ENCODE measurements at regions not wholly inside any gene's neighbourhood (a gene's known extent, or its start where the extent isn't known, plus 50 kb on each side); places are given as distances from the start of the nearest gene placed in this dataset.

GRCh38 chr9:107933516-107933915 lies 443.9 kb upstream of the KLF4 start (continued):
- TF ChIP-seq ZNF426 (tag by site-specific recombination; IDR thresholded peaks at IDR 0.05), result no peak

- TF ChIP-seq KLF8 (tag by site-specific recombination; IDR thresholded peaks at IDR 0.05), result no peak
- TF ChIP-seq ZIC2 (tag by site-specific recombination; IDR thresholded peaks at IDR 0.05), result no peak
- TF ChIP-seq SP2 (tag by site-specific recombination; IDR thresholded peaks at IDR 0.05), result no peak
- no peak for TF ChIP-seq YY1 (tag by site-specific recombination; IDR thresholded peaks at IDR 0.05)
- TF ChIP-seq ZNF155 (tag by site-specific recombination; IDR thresholded peaks at IDR 0.05), result no peak
- TF ChIP-seq ZNF645 (tag by site-specific recombination; IDR thresholded peaks at IDR 0.05), result no peak
- TF ChIP-seq PATZ1 (tag by site-specific recombination; IDR thresholded peaks at IDR 0.05), result no peak
- no peak for TF ChIP-seq ZFP41 (tag by site-specific recombination; IDR thresholded peaks at IDR 0.05; ENCODE audit: borderline replicate concordance)
- no peak for TF ChIP-seq ZNF114 (tag by site-specific recombination; IDR thresholded peaks at IDR 0.05)
- TF ChIP-seq ZSCAN16 (tag by site-specific recombination; IDR thresholded peaks at IDR 0.05), result no peak
- no peak for TF ChIP-seq ZNF214 (tag by site-specific recombination; IDR thresholded peaks at IDR 0.05; ENCODE audit: borderline replicate concordance)
- TF ChIP-seq ZSCAN30 (tag by site-specific recombination; IDR thresholded peaks at IDR 0.05), result no peak
- no peak for TF ChIP-seq ZNF121 (tag by site-specific recombination; IDR thresholded peaks at IDR 0.05)
- TF ChIP-seq TSHZ1 (tag by site-specific recombination; IDR thresholded peaks at IDR 0.05; ENCODE audit: borderline replicate concordance), result no peak
- no peak for TF ChIP-seq MYNN (tag by site-specific recombination; IDR thresholded peaks at IDR 0.05; ENCODE audit: borderline replicate concordance)
- no peak for TF ChIP-seq ZBTB20 (tag by site-specific recombination; IDR thresholded peaks at IDR 0.05)
- TF ChIP-seq SP7 (tag by site-specific recombination; IDR thresholded peaks at IDR 0.05), result no peak
- TF ChIP-seq ZNF239 (tag by site-specific recombination; IDR thresholded peaks at IDR 0.05), result no peak
- TF ChIP-seq ZFP37 (tag by site-specific recombination; IDR thresholded peaks at IDR 0.05), result no peak
- TF ChIP-seq CTCF (tag by site-specific recombination; IDR thresholded peaks at IDR 0.05), result no peak
- Histone ChIP-seq H3K4me3 (ENCODE audit: low read depth, low read length) (no peak overlapping the region), H3K27ac (ENCODE audit: extremely low read depth, low read depth, low read length) (no peak overlapping the region), H3K36me3 (ENCODE audit: control insufficient read depth in 2 of 2, insufficient read depth in 1 of 2, low read length in 2 of 2) (no peaks in the 10 kb centered on the region), H3K4me1 (ENCODE audit: control insufficient read depth, insufficient read depth, low read length) (no peaks in the 10 kb centered on the region), H3K9me3 (ENCODE audit: control insufficient read depth, insufficient read depth, low read depth, low read length) (no peaks in the 10 kb centered on the region)
- ChIA-PET POLR2A (no interaction called here), CTCF (interaction anchor here (0.6 kb wide), 1 partner anchor 213 kb away, joined by 3 read pairs; no protein-coding TSS in a partner anchor)
Observed at GRCh38 chr9:107933097-107933496, 443.5 kb upstream of the KLF4 start.
